Stomach (tissue), 4 donors: ENCODE measurements at regions not wholly inside any gene's neighbourhood (a gene's known extent, or its start where the extent isn't known, plus 50 kb on each side); places are given as distances from the start of the nearest gene placed in this dataset.

Experiments
- EP300 ChIP-seq: sonication (generic); formaldehyde crosslinking; IDR thresholded peaks from one replicate; pipeline ENCODE4 v1.6.1; 2017; ENCODE audit warnings: antibody characterized with exemption
- POLR2A ChIP-seq, 4 donors: fragments of 450-650 bp; IDR thresholded peaks; one replicate each; pipeline ENCODE4 v1.6.1; 2016; ENCODE audit warnings: antibody characterized with exemption in 4 of 4, control low read depth in 2 of 4, mild to moderate bottlenecking in 1 of 4, moderate library complexity in 1 of 4
- POLR2AphosphoS5 ChIP-seq, 3 donors: sonication (generic); formaldehyde crosslinking; IDR thresholded peaks; one replicate each; pipeline ENCODE4 v1.6.1; 2016; ENCODE audit warnings: antibody characterized with exemption in 3 of 3
- TF ChIP-seq, protein P1 (sequence below), 7 experiments: fragments of 450-650 bp in 4 of 7; fragments of 200-600 bp in 3 of 7; sonication (generic) in 3 of 7; IDR thresholded peaks; one replicate each; pipeline ENCODE4 v1.5.1; 2016 to 2019; ENCODE audit warnings: antibody characterized with exemption in 7 of 7, control low read depth in 2 of 7, mild to moderate bottlenecking in 1 of 7

DNA sequence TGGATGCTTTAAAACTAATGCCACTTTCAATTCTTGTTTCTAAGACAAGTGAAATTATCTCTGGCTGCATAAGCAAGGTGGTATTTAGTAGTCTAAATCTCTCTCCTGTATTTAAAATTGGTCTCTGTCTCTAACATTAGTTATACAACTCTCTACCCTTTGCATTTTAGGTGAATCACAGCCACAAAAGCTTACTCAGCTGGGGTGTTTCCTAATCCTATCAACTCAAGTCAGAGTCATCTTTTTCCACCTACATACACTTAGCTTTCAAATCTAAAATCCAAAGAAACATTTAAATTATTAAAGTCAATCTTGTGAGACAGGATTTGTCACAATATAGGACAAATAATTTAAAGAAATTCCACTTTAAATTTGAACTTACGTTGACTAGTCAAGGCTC lies 255.1 kb upstream of the CXADR start:
- TF ChIP-seq, protein P1, sequence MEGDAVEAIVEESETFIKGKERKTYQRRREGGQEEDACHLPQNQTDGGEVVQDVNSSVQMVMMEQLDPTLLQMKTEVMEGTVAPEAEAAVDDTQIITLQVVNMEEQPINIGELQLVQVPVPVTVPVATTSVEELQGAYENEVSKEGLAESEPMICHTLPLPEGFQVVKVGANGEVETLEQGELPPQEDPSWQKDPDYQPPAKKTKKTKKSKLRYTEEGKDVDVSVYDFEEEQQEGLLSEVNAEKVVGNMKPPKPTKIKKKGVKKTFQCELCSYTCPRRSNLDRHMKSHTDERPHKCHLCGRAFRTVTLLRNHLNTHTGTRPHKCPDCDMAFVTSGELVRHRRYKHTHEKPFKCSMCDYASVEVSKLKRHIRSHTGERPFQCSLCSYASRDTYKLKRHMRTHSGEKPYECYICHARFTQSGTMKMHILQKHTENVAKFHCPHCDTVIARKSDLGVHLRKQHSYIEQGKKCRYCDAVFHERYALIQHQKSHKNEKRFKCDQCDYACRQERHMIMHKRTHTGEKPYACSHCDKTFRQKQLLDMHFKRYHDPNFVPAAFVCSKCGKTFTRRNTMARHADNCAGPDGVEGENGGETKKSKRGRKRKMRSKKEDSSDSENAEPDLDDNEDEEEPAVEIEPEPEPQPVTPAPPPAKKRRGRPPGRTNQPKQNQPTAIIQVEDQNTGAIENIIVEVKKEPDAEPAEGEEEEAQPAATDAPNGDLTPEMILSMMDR (IDR thresholded peaks at IDR 0.05): no peak
- no peak for TF ChIP-seq EP300
- TF ChIP-seq POLR2A (IDR thresholded peaks at IDR 0.05): no peak
- TF ChIP-seq POLR2AphosphoS5 (IDR thresholded peaks at IDR 0.05): no peak
